MM.1S (cell line): ENCODE measurements at regions not wholly inside any gene's neighbourhood (a gene's known extent, or its start where the extent isn't known, plus 50 kb on each side); places are given as distances from the start of the nearest gene placed in this dataset.

ENCODE experiments used
- DNase-seq: peaks from one replicate; pipeline ENCODE4 v3.0.0-alpha.2; 2015
- H2AFZ ChIP-seq: fragments of 300-600 bp; sonication (generic); 2 replicates; pipeline ENCODE4 v1.6.0; 2016; ENCODE audit warnings: antibody characterized with exemption, low read length
- H3F3A ChIP-seq: fragments of 300-600 bp; sonication (generic); 2 replicates; pipeline ENCODE4 v1.6.1; 2016; ENCODE audit warnings: mild to moderate bottlenecking, antibody characterized with exemption, low read length, moderate library complexity, mixed read lengths; ENCODE audit not compliant: insufficient read depth
- H3K27ac ChIP-seq: fragments of 300-600 bp; sonication (generic); 2 replicates; pipeline ENCODE4 v1.5.1; 2016; ENCODE audit warnings: mild to moderate bottlenecking, low read length
- H3K27me3 ChIP-seq: fragments of 300-600 bp; sonication (generic); replicated peaks from 2 replicates; pipeline ENCODE4 v1.6.0; 2016; ENCODE audit warnings: low read length; ENCODE audit not compliant: insufficient read depth
- H3K36me3 ChIP-seq: fragments of 300-600 bp; sonication (generic); replicated peaks from 2 replicates; pipeline ENCODE4 v1.6.1; 2016; ENCODE audit warnings: mild to moderate bottlenecking, low read length, mixed read lengths; ENCODE audit not compliant: insufficient read depth
- H3K4me1 ChIP-seq: fragments of 300-600 bp; sonication (generic); 2 replicates; pipeline ENCODE4 v1.6.1; 2016; ENCODE audit warnings: low read length, mixed read lengths
- H3K4me2 ChIP-seq: fragments of 300-600 bp; sonication (generic); 2 replicates; pipeline ENCODE4 v1.6.0; 2016; ENCODE audit warnings: low read depth, low read length
- H3K4me3 ChIP-seq: fragments of 300-600 bp; sonication (generic); 2 replicates; pipeline ENCODE4 v1.5.1; 2016; ENCODE audit warnings: low read length, mixed read lengths
- H3K79me2 ChIP-seq: fragments of 300-600 bp; sonication (generic); 2 replicates; pipeline ENCODE4 v1.6.1; 2016; ENCODE audit warnings: mixed run types, low read length, mixed read lengths
- H3K9ac ChIP-seq: fragments of 300-600 bp; sonication (generic); 2 replicates; pipeline ENCODE4 v1.6.1; 2016; ENCODE audit warnings: low read length, mixed read lengths
- H3K9me2 ChIP-seq: fragments of 300-600 bp; sonication (generic); replicated peaks from 2 replicates; pipeline ENCODE4 v1.6.1; 2016; ENCODE audit warnings: mild to moderate bottlenecking, low read length, mixed read lengths; ENCODE audit not compliant: insufficient read depth
- H3K9me3 ChIP-seq: fragments of 300-600 bp; sonication (generic); replicated peaks from 2 replicates; pipeline ENCODE4 v1.6.1; 2016; ENCODE audit warnings: mild to moderate bottlenecking, low read length, mixed read lengths; ENCODE audit not compliant: insufficient read depth
- H4K20me1 ChIP-seq: fragments of 300-600 bp; sonication (generic); 2 replicates; pipeline ENCODE4 v1.6.1; 2016; ENCODE audit warnings: mild to moderate bottlenecking, low read length, moderate library complexity, mixed read lengths; ENCODE audit not compliant: insufficient read depth
- EZH2 ChIP-seq: fragments of 300-600 bp; sonication (generic); optimal IDR thresholded peaks from 2 replicates; pipeline ENCODE3; 2017; ENCODE audit warnings: low read depth, mild to moderate bottlenecking, antibody characterized with exemption, low read length, mixed read lengths
- EZH2phosphoT487 ChIP-seq: fragments of 300-600 bp; sonication (generic); IDR thresholded peaks from 2 replicates; pipeline ENCODE4 v1.6.1; 2018; ENCODE audit warnings: antibody characterized with exemption, low read length
- TF ChIP-seq, protein P1 (sequence below): fragments of 300-600 bp; sonication (generic); IDR thresholded peaks from 2 replicates; pipeline ENCODE4 v1.5.1; 2016; ENCODE audit warnings: antibody characterized with exemption, low read length, mixed read lengths

- Histone ChIP-seq H3K4me3 (no peak overlapping the region), H3F3A (no peaks in the 10 kb centered on the region), H3K27me3 (no peaks in the 10 kb centered on the region), H3K27ac (no peak overlapping the region), H3K36me3 (no peaks in the 10 kb centered on the region), H3K79me2 (no peaks in the 10 kb centered on the region), H3K9me2 (no peaks in the 10 kb centered on the region), H2AFZ (no peak overlapping the region), H3K9ac (no peak overlapping the region), H3K4me1 (peaks cover 26% of the 10 kb centered on the region), H3K4me2 (no peak overlapping the region), H4K20me1 (no peaks in the 10 kb centered on the region), H3K9me3 (no peaks in the 10 kb centered on the region)
- no peak for DNase-seq
- TF ChIP-seq EZH2phosphoT487 (no peak), EZH2 (no peak)
- TF ChIP-seq, protein P1, sequence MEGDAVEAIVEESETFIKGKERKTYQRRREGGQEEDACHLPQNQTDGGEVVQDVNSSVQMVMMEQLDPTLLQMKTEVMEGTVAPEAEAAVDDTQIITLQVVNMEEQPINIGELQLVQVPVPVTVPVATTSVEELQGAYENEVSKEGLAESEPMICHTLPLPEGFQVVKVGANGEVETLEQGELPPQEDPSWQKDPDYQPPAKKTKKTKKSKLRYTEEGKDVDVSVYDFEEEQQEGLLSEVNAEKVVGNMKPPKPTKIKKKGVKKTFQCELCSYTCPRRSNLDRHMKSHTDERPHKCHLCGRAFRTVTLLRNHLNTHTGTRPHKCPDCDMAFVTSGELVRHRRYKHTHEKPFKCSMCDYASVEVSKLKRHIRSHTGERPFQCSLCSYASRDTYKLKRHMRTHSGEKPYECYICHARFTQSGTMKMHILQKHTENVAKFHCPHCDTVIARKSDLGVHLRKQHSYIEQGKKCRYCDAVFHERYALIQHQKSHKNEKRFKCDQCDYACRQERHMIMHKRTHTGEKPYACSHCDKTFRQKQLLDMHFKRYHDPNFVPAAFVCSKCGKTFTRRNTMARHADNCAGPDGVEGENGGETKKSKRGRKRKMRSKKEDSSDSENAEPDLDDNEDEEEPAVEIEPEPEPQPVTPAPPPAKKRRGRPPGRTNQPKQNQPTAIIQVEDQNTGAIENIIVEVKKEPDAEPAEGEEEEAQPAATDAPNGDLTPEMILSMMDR, result no peak
Observed at GRCh38 chr6:149200282-149200945, 117.1 kb upstream of the TAB2 start.

- no peak for DNase-seq
- Histone ChIP-seq H3K4me2 (no peak overlapping the region), H3K9ac (no peak overlapping the region), H3K4me3 (no peak overlapping the region), H3K27me3 (no peaks in the 10 kb centered on the region), H3K36me3 (no peaks in the 10 kb centered on the region), H3K79me2 (no peaks in the 10 kb centered on the region), H3K9me2 (no peaks in the 10 kb centered on the region), H3K27ac (no peak overlapping the region), H3K9me3 (no peaks in the 10 kb centered on the region), H3F3A (no peaks in the 10 kb centered on the region), H4K20me1 (no peaks in the 10 kb centered on the region), H2AFZ (no peak overlapping the region), H3K4me1 (peaks cover 26% of the 10 kb centered on the region)
- TF ChIP-seq EZH2phosphoT487, result no peak
- TF ChIP-seq, protein P1, result no peak
- no peak for TF ChIP-seq EZH2
Observed at GRCh38 chr6:149201068-149201655, 116.3 kb upstream of the TAB2 start.

DNA sequence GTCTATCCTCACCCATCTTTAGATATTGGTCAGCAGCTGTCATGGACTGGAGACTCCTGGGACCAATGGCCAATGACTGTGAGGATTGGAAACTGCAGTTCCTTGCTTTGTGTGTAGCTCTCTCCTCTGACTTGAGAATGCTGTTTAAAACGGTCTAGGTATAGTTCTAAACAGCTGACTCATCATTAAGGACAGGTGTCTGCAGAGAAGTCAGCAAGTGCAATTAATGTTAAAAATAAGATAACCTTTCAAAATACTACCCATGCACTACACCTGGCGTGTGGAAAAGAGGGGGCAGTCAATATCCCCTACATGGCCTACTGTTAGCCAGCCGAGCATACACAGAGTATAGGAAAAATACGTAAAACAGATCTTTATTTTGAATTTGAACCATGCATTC lies 115.4 kb upstream of the TAB2 start:
- Histone ChIP-seq H3K27ac (peak overlapping the region; percentile 10; the same call in 1 of the 2 replicates), H3K4me2 (no peak overlapping the region), H3K9me3 (no peaks in the 10 kb centered on the region), H3F3A (no peaks in the 10 kb centered on the region), H3K27me3 (no peaks in the 10 kb centered on the region), H3K4me1 (peaks cover 26% of the 10 kb centered on the region), H3K79me2 (no peaks in the 10 kb centered on the region), H4K20me1 (no peaks in the 10 kb centered on the region), H3K4me3 (no peak overlapping the region), H2AFZ (no peak overlapping the region), H3K36me3 (no peaks in the 10 kb centered on the region), H3K9ac (no peak overlapping the region), H3K9me2 (no peaks in the 10 kb centered on the region)
- DNase-seq, result peak; percentile 38
- TF ChIP-seq EZH2phosphoT487, result no peak
- TF ChIP-seq EZH2, result no peak
- TF ChIP-seq, protein P1, result no peak
